Astrocyte of the cerebellum (primary cell): ENCODE measurements at regions not wholly inside any gene's neighbourhood (a gene's known extent, or its start where the extent isn't known, plus 50 kb on each side); places are given as distances from the start of the nearest gene placed in this dataset.

Experiments
- DNase-seq: peaks from one replicate; pipeline ENCODE4 v3.0.0-alpha.2; 2011; ENCODE audit warnings: low read depth
- H3K4me3 ChIP-seq: 2 replicates; pipeline ENCODE4 v1.5.1; 2011; ENCODE audit warnings: mild to moderate bottlenecking, low read depth, low read length, moderate library complexity
- in situ Hi-C: cut with HindIII; loops from 2 replicates; pipeline ENCODE4 v1.10.0; 2017; ENCODE audit warnings: low sequenced_read_pairs
- TF ChIP-seq, protein P1 (sequence below): IDR thresholded peaks from 2 replicates; pipeline ENCODE4 v1.5.1; 2012; ENCODE audit warnings: low read length, low read depth, moderate library complexity, mild to moderate bottlenecking; ENCODE audit errors: missing control alignments

GRCh38 chr5:2506603-2507002 lies 244.9 kb downstream of the IRX2 start:
- no peak for DNase-seq
- H3K4me3 ChIP-seq = no peak overlapping the region
- TF ChIP-seq, protein P1, sequence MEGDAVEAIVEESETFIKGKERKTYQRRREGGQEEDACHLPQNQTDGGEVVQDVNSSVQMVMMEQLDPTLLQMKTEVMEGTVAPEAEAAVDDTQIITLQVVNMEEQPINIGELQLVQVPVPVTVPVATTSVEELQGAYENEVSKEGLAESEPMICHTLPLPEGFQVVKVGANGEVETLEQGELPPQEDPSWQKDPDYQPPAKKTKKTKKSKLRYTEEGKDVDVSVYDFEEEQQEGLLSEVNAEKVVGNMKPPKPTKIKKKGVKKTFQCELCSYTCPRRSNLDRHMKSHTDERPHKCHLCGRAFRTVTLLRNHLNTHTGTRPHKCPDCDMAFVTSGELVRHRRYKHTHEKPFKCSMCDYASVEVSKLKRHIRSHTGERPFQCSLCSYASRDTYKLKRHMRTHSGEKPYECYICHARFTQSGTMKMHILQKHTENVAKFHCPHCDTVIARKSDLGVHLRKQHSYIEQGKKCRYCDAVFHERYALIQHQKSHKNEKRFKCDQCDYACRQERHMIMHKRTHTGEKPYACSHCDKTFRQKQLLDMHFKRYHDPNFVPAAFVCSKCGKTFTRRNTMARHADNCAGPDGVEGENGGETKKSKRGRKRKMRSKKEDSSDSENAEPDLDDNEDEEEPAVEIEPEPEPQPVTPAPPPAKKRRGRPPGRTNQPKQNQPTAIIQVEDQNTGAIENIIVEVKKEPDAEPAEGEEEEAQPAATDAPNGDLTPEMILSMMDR = no peak
- in situ Hi-C loops = no loop called here

DNA sequence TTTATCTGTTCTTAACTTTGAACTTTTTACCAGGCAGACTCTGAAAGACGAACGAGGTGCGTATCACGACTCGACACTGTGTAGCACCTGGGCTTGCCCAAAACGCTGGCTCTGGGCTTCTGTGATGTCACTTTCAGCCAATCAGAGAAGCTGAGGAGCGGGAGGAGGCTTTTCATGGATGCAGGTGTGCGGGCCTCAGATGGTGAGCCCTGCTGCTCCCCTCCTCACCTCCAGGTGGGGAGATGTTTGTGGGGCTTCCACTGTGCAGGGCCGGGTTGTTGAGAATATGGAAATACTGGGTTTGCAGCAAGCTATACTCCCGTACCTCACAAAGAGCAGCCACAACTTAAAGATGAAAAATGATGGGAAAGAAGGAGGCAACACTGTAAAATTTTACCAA lies 246.3 kb downstream of the IRX2 start:
- H3K4me3 ChIP-seq = no peak overlapping the region
- DNase-seq = no peak
- in situ Hi-C loops = no loop called here
- TF ChIP-seq, protein P1 = no peak

DNA sequence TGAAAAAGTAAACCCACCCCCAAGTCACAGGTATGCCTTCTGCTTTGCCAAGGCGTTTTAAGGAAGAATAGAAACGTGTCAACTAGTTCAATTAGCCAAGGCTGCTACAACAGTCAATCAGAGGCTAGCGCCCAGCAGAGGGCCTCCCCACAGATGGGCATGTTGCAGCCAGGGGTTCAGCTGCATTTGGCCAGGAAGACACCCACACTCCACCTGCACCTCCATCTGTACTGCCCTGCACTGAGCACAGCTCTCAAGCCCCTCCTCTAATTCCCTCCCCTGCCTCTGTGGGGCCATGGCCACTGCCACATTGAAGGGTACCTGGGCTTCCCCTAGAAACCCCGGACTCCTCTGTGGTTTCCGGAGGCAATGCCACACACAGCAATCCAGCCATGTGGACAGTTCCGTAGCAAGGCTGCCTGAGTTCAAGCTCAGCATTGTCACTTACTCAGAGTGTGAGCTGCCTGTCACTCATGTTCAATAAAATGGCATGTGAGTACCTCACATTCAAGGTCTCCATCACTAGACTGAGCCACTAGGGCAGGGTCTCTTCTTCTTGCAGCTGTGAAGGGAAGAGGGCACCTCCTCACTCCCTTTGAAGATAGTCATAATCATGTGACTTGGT lies 248.4 kb downstream of the IRX2 start:
- no peak for DNase-seq
- TF ChIP-seq, protein P1 = no peak
- no peak overlapping the region for H3K4me3 ChIP-seq
- in situ Hi-C loops = no loop called here

GRCh38 chr5:2499917-2500316 lies 251.6 kb downstream of the IRX2 start:
- no peak for DNase-seq
- TF ChIP-seq, protein P1 = no peak
- in situ Hi-C loops = no loop called here
- H3K4me3 ChIP-seq = no peak overlapping the region

GRCh38 chr5:2496891-2497290 lies 254.6 kb downstream of the IRX2 start:
- H3K4me3 ChIP-seq = no peak overlapping the region
- TF ChIP-seq, protein P1 = no peak
- no peak for DNase-seq
- in situ Hi-C loops = no loop called here

- TF ChIP-seq, protein P1 = no peak
- H3K4me3 ChIP-seq = no peak overlapping the region
- DNase-seq = no peak
- in situ Hi-C loops = no loop called here
Measured at GRCh38 chr5:2496126-2496525, 255.4 kb downstream of the IRX2 start.

DNA sequence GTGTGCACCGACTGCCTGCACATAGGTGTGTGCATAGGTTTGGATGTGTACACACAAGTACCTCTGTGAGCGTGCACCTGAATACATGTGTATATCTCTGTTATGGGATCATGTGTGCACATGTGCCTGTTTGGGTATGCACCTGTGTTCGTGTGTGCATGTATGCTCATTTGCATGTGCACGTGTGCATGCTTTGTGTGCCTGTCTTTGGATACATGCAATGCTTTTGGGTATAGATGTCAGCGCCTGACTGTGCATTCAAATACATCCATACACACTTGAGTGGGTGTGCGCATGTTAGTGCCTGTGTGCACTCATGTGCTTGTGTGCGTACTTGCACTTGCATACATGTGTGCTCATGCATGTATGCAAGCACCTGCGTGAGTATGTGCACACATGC lies 258.1 kb downstream of the IRX2 start:
- in situ Hi-C loops = no loop called here
- DNase-seq = no peak
- no peak overlapping the region for H3K4me3 ChIP-seq
- TF ChIP-seq, protein P1 = no peak
